ENCODE measurements at regions not wholly inside any gene's neighbourhood (a gene's known extent, or its start where the extent isn't known, plus 50 kb on each side); places are given as distances from the start of the nearest gene placed in this dataset.
"Not testable (repeated sequence)": the region's sequence is repeated elsewhere in the genome, so short reads cannot be mapped to it uniquely, and the experiment has no call there.

GRCh38 chr2:235109561-235109960, 157.7 kb downstream of the SH3BP4 start:
- TF ChIP-seq POLR2AphosphoS5 (IDR thresholded peaks at IDR 0.05; ENCODE audit: low read depth, low read length); CTCF (IDR thresholded peaks at IDR 0.05); REST (IDR thresholded peaks at IDR 0.05; ENCODE audit: insufficient read depth in 1 of 2, low read depth in 2 of 2, low read length in 1 of 2); TCF7L2 (IDR thresholded peaks at IDR 0.05; ENCODE audit: low read depth, low read length); SIN3A (IDR thresholded peaks at IDR 0.05; ENCODE audit: borderline replicate concordance, insufficient read depth, low read depth, low read length): not testable (repeated sequence)
